DND-41 (cell line): ENCODE measurements at regions not wholly inside any gene's neighbourhood (a gene's known extent, or its start where the extent isn't known, plus 50 kb on each side); places are given as distances from the start of the nearest gene placed in this dataset.

Experiments used
- ATAC-seq: fragments of 200-7000 bp; cut with Tn5 transposase; 3 replicates; pipeline ENCODE4 v1.9.1; 2021; ENCODE audit warnings: low read depth; ENCODE audit not compliant: insufficient read depth
- DNase-seq: peaks from one replicate; pipeline ENCODE4 v3.0.0-alpha.2; 2020
- H2AFZ ChIP-seq: 2 replicates; pipeline ENCODE4 v1.6.0; 2012; ENCODE audit warnings: low read depth, low read length
- H3K27ac ChIP-seq: 2 replicates; pipeline ENCODE4 v1.5.1; 2012; ENCODE audit warnings: low read length, inconsistent platforms
- H3K27me3 ChIP-seq: fragments of 200-600 bp; sonication (generic); 2 replicates; pipeline ENCODE4 v1.6.0; 2012; ENCODE audit warnings: low read length, mild to moderate bottlenecking, inconsistent platforms; ENCODE audit not compliant: insufficient read depth, poor library complexity
- H3K36me3 ChIP-seq: 2 replicates; pipeline ENCODE4 v1.5.1; 2012; ENCODE audit warnings: low read length, inconsistent platforms; ENCODE audit not compliant: insufficient read depth
- H3K4me1 ChIP-seq: 2 replicates; pipeline ENCODE4 v1.5.1; 2012; ENCODE audit warnings: mild to moderate bottlenecking, low read length; ENCODE audit not compliant: insufficient read depth
- H3K4me2 ChIP-seq: 2 replicates; pipeline ENCODE4 v1.6.0; 2012; ENCODE audit warnings: mild to moderate bottlenecking, moderate library complexity, low read length, inconsistent platforms; ENCODE audit not compliant: insufficient read depth
- H3K4me3 ChIP-seq, 2 experiments: fragments of 200-600 bp in 1 of 2; shearing (Covaris generic) in 1 of 2; 2 replicates each; pipeline ENCODE4 v1.5.1; 2012 to 2016; ENCODE audit warnings: inconsistent platforms in 2 of 2, low read length in 2 of 2, mild to moderate bottlenecking in 2 of 2, low read depth in 1 of 2, moderate library complexity in 1 of 2
- H3K79me2 ChIP-seq: 2 replicates; pipeline ENCODE4 v1.6.0; 2012; ENCODE audit warnings: low read length, inconsistent platforms; ENCODE audit not compliant: insufficient read depth
- H3K9ac ChIP-seq: 2 replicates; pipeline ENCODE4 v1.6.0; 2012; ENCODE audit warnings: low read depth, mild to moderate bottlenecking, inconsistent platforms, low read length, moderate library complexity
- H3K9me3 ChIP-seq: 2 replicates; pipeline ENCODE4 v1.5.1; 2012; ENCODE audit warnings: low read length, moderate library complexity, mild to moderate bottlenecking, inconsistent platforms; ENCODE audit not compliant: insufficient read depth, severe bottlenecking
- H4K20me1 ChIP-seq: 2 replicates; pipeline ENCODE4 v1.6.0; 2012; ENCODE audit warnings: low read length; ENCODE audit not compliant: insufficient read depth
- CTCF ChIP-seq: IDR thresholded peaks from 2 replicates; pipeline ENCODE4 v1.5.1; 2012; ENCODE audit warnings: borderline replicate concordance, low read length, moderate library complexity, mild to moderate bottlenecking; ENCODE audit not compliant: poor library complexity, severe bottlenecking; ENCODE audit errors: extremely low read depth
- EZH2 ChIP-seq: IDR thresholded peaks from 3 replicates; pipeline ENCODE4 v1.6.1; 2012; ENCODE audit warnings: borderline replicate concordance, low read depth, mild to moderate bottlenecking, moderate library complexity, low read length, inconsistent platforms; ENCODE audit not compliant: severe bottlenecking

- no peak for TF ChIP-seq CTCF
- TF ChIP-seq EZH2, result no peak
- Histone ChIP-seq H3K4me1 (peaks cover 1% of the 10 kb centered on the region), H3K4me2 (no peak overlapping the region), H3K9me3 (no peaks in the 10 kb centered on the region), H3K79me2 (no peaks in the 10 kb centered on the region), H3K27me3 (no peaks in the 10 kb centered on the region), H4K20me1 (no peaks in the 10 kb centered on the region), H3K27ac (no peak overlapping the region), H2AFZ (no peak overlapping the region), H3K36me3 (no peaks in the 10 kb centered on the region), H3K4me3 (no peak overlapping the region), H3K9ac (no peak overlapping the region)
- DNase-seq (no peak), ATAC-seq (no peak)
Measured at GRCh38 chr5:103439007-103439406, 123.6 kb downstream of the NUDT12 start.

GRCh38 chr5:103436656-103437055 is 125.9 kb downstream of the NUDT12 start:
- no peak overlapping the region for H3K4me3 ChIP-seq
- no peaks in the 10 kb centered on the region for H3K9me3 ChIP-seq
- TF ChIP-seq CTCF, result no peak
- no peak for TF ChIP-seq EZH2
- no peak overlapping the region for H3K9ac ChIP-seq
- DNase-seq (no peak), ATAC-seq (no peak)
- H4K20me1 ChIP-seq, result no peaks in the 10 kb centered on the region
- H3K27me3 ChIP-seq, result no peaks in the 10 kb centered on the region
- H2AFZ ChIP-seq, result no peak overlapping the region
- H3K4me2 ChIP-seq, result no peak overlapping the region
- no peaks in the 10 kb centered on the region for H3K79me2 ChIP-seq
- no peaks in the 10 kb centered on the region for H3K36me3 ChIP-seq
- no peaks in the 10 kb centered on the region for H3K4me1 ChIP-seq
- H3K27ac ChIP-seq, result no peak overlapping the region

GRCh38 chr5:103436112-103436511 is 126.5 kb downstream of the NUDT12 start:
- H4K20me1 ChIP-seq, result no peaks in the 10 kb centered on the region
- no peak overlapping the region for H3K4me2 ChIP-seq
- DNase-seq, result no peak
- no peak overlapping the region for H3K27ac ChIP-seq
- H3K9ac ChIP-seq, result no peak overlapping the region
- no peaks in the 10 kb centered on the region for H3K36me3 ChIP-seq
- H3K4me3 ChIP-seq, result no peak overlapping the region
- no peak overlapping the region for H2AFZ ChIP-seq
- no peaks in the 10 kb centered on the region for H3K79me2 ChIP-seq
- H3K4me1 ChIP-seq, result no peaks in the 10 kb centered on the region
- TF ChIP-seq CTCF (no peak), EZH2 (no peak)
- no peaks in the 10 kb centered on the region for H3K27me3 ChIP-seq
- ATAC-seq, result no peak
- no peaks in the 10 kb centered on the region for H3K9me3 ChIP-seq

- no peak for TF ChIP-seq CTCF
- TF ChIP-seq EZH2, result no peak
- Histone ChIP-seq H3K79me2 (no peaks in the 10 kb centered on the region), H2AFZ (no peak overlapping the region), H3K4me1 (no peaks in the 10 kb centered on the region), H3K36me3 (no peaks in the 10 kb centered on the region), H3K27me3 (no peaks in the 10 kb centered on the region), H4K20me1 (no peaks in the 10 kb centered on the region), H3K4me2 (no peak overlapping the region), H3K9me3 (no peaks in the 10 kb centered on the region), H3K4me3 (no peak overlapping the region), H3K9ac (no peak overlapping the region), H3K27ac (no peak overlapping the region)
- DNase-seq (no peak), ATAC-seq (no peak)
Measured at GRCh38 chr5:103435136-103435889, 127.3 kb downstream of the NUDT12 start.
